Fibroblast of lung (primary cell): ENCODE measurements at regions not wholly inside any gene's neighbourhood (a gene's known extent, or its start where the extent isn't known, plus 50 kb on each side); places are given as distances from the start of the nearest gene placed in this dataset.

Experiments
- DNase-seq, 2 donors: peaks; one replicate each; pipeline versions ENCODE4 v3.0.0 to v3.0.0-alpha.2; 2010; ENCODE audit warnings: low read depth in 2 of 2
- H2AFZ ChIP-seq: 2 replicates; pipeline ENCODE4 v1.5.1; 2012; ENCODE audit warnings: low read length, control low read depth, inconsistent platforms
- H3K27ac ChIP-seq: 2 replicates; pipeline ENCODE4 v1.5.1; 2011; ENCODE audit warnings: low read length, control low read depth; ENCODE audit not compliant: insufficient read depth
- H3K27me3 ChIP-seq: 2 replicates; pipeline ENCODE4 v1.5.1; 2011; ENCODE audit warnings: mild to moderate bottlenecking, low read length; ENCODE audit not compliant: control insufficient read depth, insufficient read depth
- H3K36me3 ChIP-seq: 2 replicates; pipeline ENCODE4 v1.5.1; 2011; ENCODE audit warnings: low read length; ENCODE audit not compliant: control insufficient read depth, insufficient read depth
- H3K4me1 ChIP-seq: 2 replicates; pipeline ENCODE4 v1.5.1; 2011; ENCODE audit warnings: low read length; ENCODE audit not compliant: control insufficient read depth, insufficient read depth; ENCODE audit errors: extremely low read depth
- H3K4me2 ChIP-seq: 2 replicates; pipeline ENCODE4 v1.5.1; 2011; ENCODE audit warnings: low read length, control low read depth; ENCODE audit not compliant: insufficient read depth; ENCODE audit errors: extremely low read depth
- H3K4me3 ChIP-seq, 4 experiments: fragments of 200-600 bp in 1 of 4; sonication (generic) in 1 of 4; replicated peaks in 1 of 4; 2 replicates each; pipeline ENCODE4 v1.5.1; 2011 to 2016; ENCODE audit warnings: low read length in 4 of 4, low read depth in 3 of 4, mild to moderate bottlenecking in 3 of 4, control low read depth in 2 of 4, inconsistent platforms in 1 of 4, mixed read lengths in 1 of 4; ENCODE audit not compliant: insufficient read depth in 1 of 4; ENCODE audit errors: control extremely low read depth in 1 of 4
- H3K79me2 ChIP-seq: 2 replicates; pipeline ENCODE4 v1.5.1; 2012; ENCODE audit warnings: mild to moderate bottlenecking, low read length, inconsistent platforms; ENCODE audit not compliant: control insufficient read depth, insufficient read depth
- H3K9ac ChIP-seq: 2 replicates; pipeline ENCODE4 v1.5.1; 2011; ENCODE audit warnings: mild to moderate bottlenecking, low read length, control low read depth; ENCODE audit not compliant: insufficient read depth
- H3K9me3 ChIP-seq: 2 replicates; pipeline ENCODE4 v1.5.1; 2012; ENCODE audit warnings: low read depth, low read length; ENCODE audit not compliant: control insufficient read depth, insufficient read depth
- H4K20me1 ChIP-seq: 2 replicates; pipeline ENCODE4 v1.5.1; 2011; ENCODE audit warnings: low read length; ENCODE audit not compliant: control insufficient read depth, insufficient read depth; ENCODE audit errors: extremely low read depth
- CTCF ChIP-seq, 2 donors: IDR thresholded peaks in 1 of 2; conservative IDR thresholded peaks in 1 of 2; 1 replicate in 1 of 2; 2 replicates in 1 of 2; pipeline ENCODE4 v1.5.1; 2011 to 2012; ENCODE audit warnings: low read length in 2 of 2, control low read depth in 1 of 2, inconsistent platforms in 1 of 2, low read depth in 1 of 2, mild to moderate bottlenecking in 1 of 2
- EZH2 ChIP-seq: IDR thresholded peaks from 2 replicates; pipeline ENCODE4 v1.5.1; 2012; ENCODE audit warnings: low read length, control low read depth, mild to moderate bottlenecking; ENCODE audit errors: missing control alignments

- no peak overlapping the region for H3K4me2 ChIP-seq
- no peak overlapping the region for H3K4me3 ChIP-seq
- H3K36me3 ChIP-seq, result no peaks in the 10 kb centered on the region
- no peak overlapping the region for H2AFZ ChIP-seq
- TF ChIP-seq CTCF (conservative IDR thresholded peaks at IDR 0.05 in 1 of 2, IDR thresholded peaks at IDR 0.05 in 1 of 2; ENCODE audit: low read depth in 1 of 2, low read length in 2 of 2) (no peak), EZH2 (no peak)
- no peak for DNase-seq
- H3K9ac ChIP-seq, result no peak overlapping the region
- H3K27ac ChIP-seq, result no peak overlapping the region
- no peaks in the 10 kb centered on the region for H3K9me3 ChIP-seq
- no peaks in the 10 kb centered on the region for H3K4me1 ChIP-seq
- H4K20me1 ChIP-seq, result no peaks in the 10 kb centered on the region
- no peaks in the 10 kb centered on the region for H3K79me2 ChIP-seq
- H3K27me3 ChIP-seq, result no peaks in the 10 kb centered on the region
Observed at GRCh38 chr11:97854877-97855276, 1165.9 kb upstream of the CNTN5 start.

- H4K20me1 ChIP-seq, result no peaks in the 10 kb centered on the region
- H3K9me3 ChIP-seq, result no peaks in the 10 kb centered on the region
- no peak overlapping the region for H3K27ac ChIP-seq
- no peaks in the 10 kb centered on the region for H3K36me3 ChIP-seq
- H3K27me3 ChIP-seq, result no peaks in the 10 kb centered on the region
- no peak overlapping the region for H3K4me2 ChIP-seq
- no peak overlapping the region for H3K9ac ChIP-seq
- H3K4me1 ChIP-seq, result no peaks in the 10 kb centered on the region
- H3K79me2 ChIP-seq, result no peaks in the 10 kb centered on the region
- no peak overlapping the region for H2AFZ ChIP-seq
- DNase-seq, result no peak
- TF ChIP-seq CTCF (conservative IDR thresholded peaks at IDR 0.05 in 1 of 2, IDR thresholded peaks at IDR 0.05 in 1 of 2; ENCODE audit: low read depth in 1 of 2, low read length in 2 of 2) (no peak), EZH2 (no peak)
- no peak overlapping the region for H3K4me3 ChIP-seq
Observed at GRCh38 chr11:97856666-97857065, 1164.1 kb upstream of the CNTN5 start.

GRCh38 chr11:97860237-97860636 is 1160.5 kb upstream of the CNTN5 start:
- Histone ChIP-seq H3K79me2 (no peaks in the 10 kb centered on the region), H3K4me2 (no peak overlapping the region), H2AFZ (no peak overlapping the region), H3K9me3 (no peaks in the 10 kb centered on the region), H3K27me3 (no peaks in the 10 kb centered on the region), H3K4me1 (no peaks in the 10 kb centered on the region), H3K27ac (no peak overlapping the region), H3K36me3 (no peaks in the 10 kb centered on the region), H3K9ac (no peak overlapping the region), H4K20me1 (no peaks in the 10 kb centered on the region), H3K4me3 (no peak overlapping the region)
- no peak for TF ChIP-seq CTCF (conservative IDR thresholded peaks at IDR 0.05 in 1 of 2, IDR thresholded peaks at IDR 0.05 in 1 of 2; ENCODE audit: low read depth in 1 of 2, low read length in 2 of 2)
- no peak for TF ChIP-seq EZH2
- DNase-seq, result peak in 1 of 2 donors; percentile 14
